GM18519 (cell line): ENCODE measurements at regions not wholly inside any gene's neighbourhood (a gene's known extent, or its start where the extent isn't known, plus 50 kb on each side); places are given as distances from the start of the nearest gene placed in this dataset.
"Not testable (repeated sequence)": the region's sequence is repeated elsewhere in the genome, so short reads cannot be mapped to it uniquely, and the experiment has no call there.

Experiments used
- ATAC-seq: cut with Tn5 transposase; IDR thresholded peaks from one replicate; pipeline ENCODE4 v1.9.1; 2021; ENCODE audit warnings: mild to moderate bottlenecking, moderate library complexity; ENCODE audit not compliant: unreplicated experiment, low FRiP score

GRCh38 chr6:93183531-93183972, 235.8 kb downstream of the EPHA7 start:
- ATAC-seq: no peak

- no peak for ATAC-seq
Observed at GRCh38 chr6:93182938-93183479, 236.3 kb downstream of the EPHA7 start.

GRCh38 chr6:93177918-93178317, 241.4 kb downstream of the EPHA7 start:
- ATAC-seq: no peak

- ATAC-seq: no peak
Observed at GRCh38 chr6:93177438-93177837, 241.9 kb downstream of the EPHA7 start.

- peak; percentile 73 for ATAC-seq
Observed at GRCh38 chr6:93176070-93176469, 243.3 kb downstream of the EPHA7 start.

GRCh38 chr6:93173573-93173972, 245.8 kb downstream of the EPHA7 start:
- not testable (repeated sequence) for ATAC-seq

- no peak for ATAC-seq
Observed at GRCh38 chr6:93165850-93166430, 253.4 kb downstream of the EPHA7 start.

- no peak for ATAC-seq
Observed at GRCh38 chr6:93164781-93165180, 254.6 kb downstream of the EPHA7 start.

- no peak for ATAC-seq
Observed at GRCh38 chr6:93163146-93163545, 256.2 kb downstream of the EPHA7 start.

- no peak for ATAC-seq
Observed at GRCh38 chr6:93139408-93140081, 279.8 kb downstream of the EPHA7 start.

- ATAC-seq: no peak
Observed at GRCh38 chr6:93136111-93136510, 283.2 kb downstream of the EPHA7 start.

GRCh38 chr6:93124006-93124632, 295.2 kb downstream of the EPHA7 start:
- ATAC-seq: no peak

- ATAC-seq: no peak
Observed at GRCh38 chr6:93123585-93123984, 295.8 kb downstream of the EPHA7 start.

- no peak for ATAC-seq
Observed at GRCh38 chr6:93120154-93120742, 299.1 kb downstream of the EPHA7 start.

GRCh38 chr6:93105907-93106306, 313.5 kb downstream of the EPHA7 start:
- no peak for ATAC-seq

GRCh38 chr6:93105017-93105416, 314.3 kb downstream of the EPHA7 start:
- ATAC-seq: no peak

- ATAC-seq: no peak
Observed at GRCh38 chr6:93104195-93104817, 315.1 kb downstream of the EPHA7 start.

- ATAC-seq: no peak
Observed at GRCh38 chr6:93088621-93089501, 330.5 kb downstream of the EPHA7 start.

- no peak for ATAC-seq
Observed at GRCh38 chr6:93087606-93088005, 331.8 kb downstream of the EPHA7 start.

GRCh38 chr6:93086351-93086750, 333.0 kb downstream of the EPHA7 start:
- no peak for ATAC-seq
